Liver (tissue), 8 donors: ENCODE measurements at regions not wholly inside any gene's neighbourhood (a gene's known extent, or its start where the extent isn't known, plus 50 kb on each side); places are given as distances from the start of the nearest gene placed in this dataset.

ENCODE experiments used
- DNase-seq: peaks from one replicate; pipeline ENCODE4 v3.0.0-alpha.2; 2017; ENCODE audit warnings: low spot score
- H3K27ac ChIP-seq, 2 donors: one replicate each; pipeline ENCODE4 v1.7.0; 2013; ENCODE audit warnings: inconsistent platforms in 2 of 2, low read length in 2 of 2, control low read depth in 1 of 2, low read depth in 1 of 2, mild to moderate bottlenecking in 1 of 2
- H3K27me3 ChIP-seq, 4 donors: one replicate each; pipeline versions ENCODE4 v1.6.1 to v1.7.0; 2013; ENCODE audit warnings: low read length in 3 of 4, inconsistent platforms in 1 of 4, mild to moderate bottlenecking in 1 of 4, moderate library complexity in 1 of 4; ENCODE audit not compliant: control insufficient read depth in 4 of 4, insufficient read depth in 4 of 4
- H3K36me3 ChIP-seq, 4 donors: one replicate each; pipeline versions ENCODE4 v1.6.1 to v1.7.0; 2013; ENCODE audit warnings: low read length in 3 of 4, mild to moderate bottlenecking in 3 of 4, low read depth in 1 of 4, moderate library complexity in 1 of 4; ENCODE audit not compliant: control insufficient read depth in 4 of 4, insufficient read depth in 3 of 4
- H3K4me1 ChIP-seq, 4 donors: one replicate each; pipeline versions ENCODE4 v1.6.1 to v1.7.0; 2013; ENCODE audit warnings: low read length in 3 of 4, mild to moderate bottlenecking in 3 of 4, moderate library complexity in 1 of 4; ENCODE audit not compliant: control insufficient read depth in 4 of 4, insufficient read depth in 4 of 4
- H3K4me3 ChIP-seq, 3 donors: one replicate each; pipeline versions ENCODE4 v1.6.1 to v1.7.0; 2013; ENCODE audit warnings: low read length in 3 of 3, control low read depth in 1 of 3, low read depth in 1 of 3, mild to moderate bottlenecking in 1 of 3
- H3K9ac ChIP-seq, 2 donors: one replicate each; pipeline ENCODE4 v1.7.0; 2013; ENCODE audit warnings: low read length in 2 of 2, mild to moderate bottlenecking in 2 of 2, moderate library complexity in 2 of 2, control low read depth in 1 of 2, low read depth in 1 of 2
- H3K9me3 ChIP-seq, 4 donors: one replicate each; pipeline versions ENCODE4 v1.6.1 to v1.7.0; 2013; ENCODE audit warnings: low read length in 3 of 4; ENCODE audit not compliant: control insufficient read depth in 4 of 4
- EGR1 ChIP-seq, 2 donors: IDR thresholded peaks; 2 replicates each; pipeline ENCODE4 v1.6.1; 2016 to 2018; ENCODE audit warnings: antibody characterized with exemption in 2 of 2, low read depth in 2 of 2
- FOXA1 ChIP-seq: IDR thresholded peaks from 2 replicates; pipeline ENCODE4 v1.6.1; 2016; ENCODE audit warnings: antibody characterized with exemption
- FOXA2 ChIP-seq: IDR thresholded peaks from 2 replicates; pipeline ENCODE4 v1.6.1; 2016; ENCODE audit warnings: antibody characterized with exemption
- HNF4A ChIP-seq, 2 donors: conservative IDR thresholded peaks; 2 replicates each; pipeline ENCODE4 v1.6.1; 2016; ENCODE audit warnings: antibody characterized with exemption in 2 of 2, mild to moderate bottlenecking in 2 of 2
- JUND ChIP-seq, 2 donors: IDR thresholded peaks; 2 replicates each; pipeline ENCODE4 v1.6.1; 2016; ENCODE audit warnings: antibody characterized with exemption in 2 of 2
- NR2F2 ChIP-seq: IDR thresholded peaks from 2 replicates; pipeline ENCODE4 v1.6.1; 2016; ENCODE audit warnings: antibody characterized with exemption
- RAD21 ChIP-seq, 2 donors: IDR thresholded peaks; 2 replicates each; pipeline ENCODE4 v1.6.1; 2016; ENCODE audit warnings: antibody characterized with exemption in 2 of 2, mild to moderate bottlenecking in 2 of 2
- REST ChIP-seq: IDR thresholded peaks from 2 replicates; pipeline ENCODE4 v1.6.1; 2016; ENCODE audit warnings: antibody characterized with exemption, mild to moderate bottlenecking
- RXRA ChIP-seq, 2 donors: IDR thresholded peaks; 2 replicates each; pipeline ENCODE4 v1.6.1; 2017 to 2018; ENCODE audit warnings: antibody characterized with exemption in 2 of 2, mild to moderate bottlenecking in 1 of 2
- SP1 ChIP-seq: IDR thresholded peaks from 2 replicates; pipeline ENCODE4 v1.6.1; 2018; ENCODE audit warnings: antibody characterized with exemption, mild to moderate bottlenecking
- TAF1 ChIP-seq: conservative IDR thresholded peaks from 2 replicates; pipeline ENCODE4 v1.6.1; 2016; ENCODE audit warnings: antibody characterized with exemption, mild to moderate bottlenecking
- YY1 ChIP-seq: IDR thresholded peaks from 2 replicates; pipeline ENCODE4 v1.6.1; 2016; ENCODE audit warnings: antibody characterized with exemption, mild to moderate bottlenecking
- WGBS: extraction: QIAGEN DNeasy Blood & Tissue Kit; methylation state at CpG from one replicate; pipeline ENCODE4 v1.1.7; 2013; 5-methylcytosine and 5-hydroxymethylcytosine counted together
- TF ChIP-seq, protein P1 (sequence below): IDR thresholded peaks from 2 replicates; pipeline ENCODE4 v1.6.1; 2016; ENCODE audit warnings: antibody characterized with exemption
- TF ChIP-seq, protein P2 (sequence below): IDR thresholded peaks from 2 replicates; pipeline ENCODE4 v1.6.1; 2016; ENCODE audit warnings: antibody characterized with exemption
- TF ChIP-seq, protein P3 (sequence below): fragments of 150-350 bp; IDR thresholded peaks from 2 replicates; pipeline ENCODE4 v1.5.1; 2017; ENCODE audit warnings: improper control_type of control experiment, low read depth, low read length; ENCODE audit not compliant: missing input control
- TF ChIP-seq, protein P4 (sequence below): IDR thresholded peaks from 2 replicates; pipeline ENCODE4 v1.6.1; 2016; ENCODE audit warnings: antibody characterized with exemption
- donor health status: healthy.
- donor health status: healthy.
- donor health status: healthy.
- donor health status: healthy.
- donor health status: healthy.

DNA sequence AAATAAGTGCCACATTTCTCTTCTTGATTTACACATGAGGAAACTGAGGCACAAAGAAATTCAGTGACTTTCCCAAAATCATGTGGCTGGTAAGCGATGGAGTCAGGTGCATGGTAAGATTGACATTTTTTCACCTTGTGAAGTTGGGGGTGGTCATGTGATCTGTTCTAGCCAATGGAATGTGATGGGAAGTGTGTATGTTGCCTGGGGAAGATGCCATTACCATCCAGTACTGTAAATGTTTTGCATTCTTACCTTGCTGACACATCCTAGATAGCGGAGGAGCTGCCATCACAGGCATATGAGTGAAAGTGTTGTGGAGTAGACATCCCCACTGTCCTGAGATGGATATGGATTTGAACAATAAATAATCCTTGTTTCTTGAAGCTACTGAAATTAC is 499.6 kb upstream of the SULF2 start:
- Histone ChIP-seq H3K4me3 (no peak overlapping the region), H3K27me3 (peaks cover 0 to 3% (median 0%) of the 10 kb centered on the region in 4 donors), H3K4me1 (peaks cover 0 to 18% (median 4%) of the 10 kb centered on the region in 4 donors), H3K9ac (no peak overlapping the region), H3K36me3 (no peaks in the 10 kb centered on the region), H3K27ac (no peak overlapping the region), H3K9me3 (no peaks in the 10 kb centered on the region)
- DNase-seq, result no peak
- TF ChIP-seq RXRA (IDR thresholded peaks at IDR 0.05) (no peak), FOXA2 (no peak), HNF4A (conservative IDR thresholded peaks at IDR 0.05) (no peak), RAD21 (IDR thresholded peaks at IDR 0.05) (no peak), FOXA1 (no peak), TAF1 (no peak)
- TF ChIP-seq, protein P1, sequence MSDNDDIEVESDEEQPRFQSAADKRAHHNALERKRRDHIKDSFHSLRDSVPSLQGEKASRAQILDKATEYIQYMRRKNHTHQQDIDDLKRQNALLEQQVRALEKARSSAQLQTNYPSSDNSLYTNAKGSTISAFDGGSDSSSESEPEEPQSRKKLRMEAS, result no peak
- WGBS, result 94% methylated on average over 2 of the region's 2 CpGs

GRCh38 chr20:48284315-48284714 is 499.0 kb upstream of the SULF2 start:
- no peak for TF ChIP-seq FOXA1
- TF ChIP-seq TAF1, result no peak
- TF ChIP-seq, protein P2, sequence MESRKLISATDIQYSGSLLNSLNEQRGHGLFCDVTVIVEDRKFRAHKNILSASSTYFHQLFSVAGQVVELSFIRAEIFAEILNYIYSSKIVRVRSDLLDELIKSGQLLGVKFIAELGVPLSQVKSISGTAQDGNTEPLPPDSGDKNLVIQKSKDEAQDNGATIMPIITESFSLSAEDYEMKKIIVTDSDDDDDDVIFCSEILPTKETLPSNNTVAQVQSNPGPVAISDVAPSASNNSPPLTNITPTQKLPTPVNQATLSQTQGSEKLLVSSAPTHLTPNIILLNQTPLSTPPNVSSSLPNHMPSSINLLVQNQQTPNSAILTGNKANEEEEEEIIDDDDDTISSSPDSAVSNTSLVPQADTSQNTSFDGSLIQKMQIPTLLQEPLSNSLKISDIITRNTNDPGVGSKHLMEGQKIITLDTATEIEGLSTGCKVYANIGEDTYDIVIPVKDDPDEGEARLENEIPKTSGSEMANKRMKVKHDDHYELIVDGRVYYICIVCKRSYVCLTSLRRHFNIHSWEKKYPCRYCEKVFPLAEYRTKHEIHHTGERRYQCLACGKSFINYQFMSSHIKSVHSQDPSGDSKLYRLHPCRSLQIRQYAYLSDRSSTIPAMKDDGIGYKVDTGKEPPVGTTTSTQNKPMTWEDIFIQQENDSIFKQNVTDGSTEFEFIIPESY, result no peak
- TF ChIP-seq, protein P3, sequence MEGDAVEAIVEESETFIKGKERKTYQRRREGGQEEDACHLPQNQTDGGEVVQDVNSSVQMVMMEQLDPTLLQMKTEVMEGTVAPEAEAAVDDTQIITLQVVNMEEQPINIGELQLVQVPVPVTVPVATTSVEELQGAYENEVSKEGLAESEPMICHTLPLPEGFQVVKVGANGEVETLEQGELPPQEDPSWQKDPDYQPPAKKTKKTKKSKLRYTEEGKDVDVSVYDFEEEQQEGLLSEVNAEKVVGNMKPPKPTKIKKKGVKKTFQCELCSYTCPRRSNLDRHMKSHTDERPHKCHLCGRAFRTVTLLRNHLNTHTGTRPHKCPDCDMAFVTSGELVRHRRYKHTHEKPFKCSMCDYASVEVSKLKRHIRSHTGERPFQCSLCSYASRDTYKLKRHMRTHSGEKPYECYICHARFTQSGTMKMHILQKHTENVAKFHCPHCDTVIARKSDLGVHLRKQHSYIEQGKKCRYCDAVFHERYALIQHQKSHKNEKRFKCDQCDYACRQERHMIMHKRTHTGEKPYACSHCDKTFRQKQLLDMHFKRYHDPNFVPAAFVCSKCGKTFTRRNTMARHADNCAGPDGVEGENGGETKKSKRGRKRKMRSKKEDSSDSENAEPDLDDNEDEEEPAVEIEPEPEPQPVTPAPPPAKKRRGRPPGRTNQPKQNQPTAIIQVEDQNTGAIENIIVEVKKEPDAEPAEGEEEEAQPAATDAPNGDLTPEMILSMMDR, result no peak
- TF ChIP-seq, protein P4, sequence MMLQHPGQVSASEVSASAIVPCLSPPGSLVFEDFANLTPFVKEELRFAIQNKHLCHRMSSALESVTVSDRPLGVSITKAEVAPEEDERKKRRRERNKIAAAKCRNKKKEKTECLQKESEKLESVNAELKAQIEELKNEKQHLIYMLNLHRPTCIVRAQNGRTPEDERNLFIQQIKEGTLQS, result no peak
- no peak for TF ChIP-seq JUND (IDR thresholded peaks at IDR 0.05)
- TF ChIP-seq YY1, result no peak
- TF ChIP-seq NR2F2, result no peak
- no peak for TF ChIP-seq EGR1 (IDR thresholded peaks at IDR 0.05; ENCODE audit: low read depth in 2 of 2)
- TF ChIP-seq, protein P1, result no peak
- no peak for TF ChIP-seq REST
- no peak for TF ChIP-seq SP1
- no peak for TF ChIP-seq RAD21 (IDR thresholded peaks at IDR 0.05)
- WGBS, result 80% methylated on average over 4 of the region's 4 CpGs
- Histone ChIP-seq H3K4me3 (no peak overlapping the region), H3K27ac (no peak overlapping the region), H3K36me3 (no peaks in the 10 kb centered on the region), H3K27me3 (peaks cover 0 to 1% (median 0%) of the 10 kb centered on the region in 4 donors), H3K4me1 (peaks cover 0 to 18% (median 4%) of the 10 kb centered on the region in 4 donors), H3K9ac (no peak overlapping the region), H3K9me3 (no peaks in the 10 kb centered on the region)
- no peak for DNase-seq
